HFFc6 (cell line): ENCODE measurements at regions not wholly inside any gene's neighbourhood (a gene's known extent, or its start where the extent isn't known, plus 50 kb on each side); places are given as distances from the start of the nearest gene placed in this dataset.

ENCODE experiments used
- DNase-seq: peaks from one replicate; pipeline ENCODE4 v3.0.0-alpha.2; 2018
- H3K27ac Mint-ChIP-seq: 2 replicates; pipeline ENCODE4 v1.8.0; 2020; ENCODE audit warnings: mild to moderate bottlenecking, mixed read lengths
- H3K27me3 Mint-ChIP-seq: 2 replicates; pipeline ENCODE4 v1.8.0; 2021; ENCODE audit warnings: mild to moderate bottlenecking, moderate library complexity, mixed read lengths; ENCODE audit not compliant: insufficient read depth
- H3K36me3 Mint-ChIP-seq: 2 replicates; pipeline ENCODE4 v1.8.0; 2021; ENCODE audit warnings: low read depth, mixed read lengths
- H3K4me1 Mint-ChIP-seq: 2 replicates; pipeline ENCODE4 v1.8.0; 2020; ENCODE audit warnings: low read depth, mixed read lengths
- H3K4me3 Mint-ChIP-seq: 2 replicates; pipeline ENCODE4 v1.8.0; 2020; ENCODE audit warnings: mild to moderate bottlenecking, moderate library complexity, mixed read lengths
- H3K9me3 Mint-ChIP-seq: 2 replicates; pipeline ENCODE4 v1.8.0; 2020; ENCODE audit warnings: mild to moderate bottlenecking, mixed read lengths
- TF ChIP-seq, protein P1 (sequence below): fragments of 200-600 bp; sonication (generic); IDR thresholded peaks from 2 replicates; pipeline ENCODE4 v1.5.0; 2021; ENCODE audit warnings: antibody characterized with exemption, mild to moderate bottlenecking

- TF ChIP-seq, protein P1, sequence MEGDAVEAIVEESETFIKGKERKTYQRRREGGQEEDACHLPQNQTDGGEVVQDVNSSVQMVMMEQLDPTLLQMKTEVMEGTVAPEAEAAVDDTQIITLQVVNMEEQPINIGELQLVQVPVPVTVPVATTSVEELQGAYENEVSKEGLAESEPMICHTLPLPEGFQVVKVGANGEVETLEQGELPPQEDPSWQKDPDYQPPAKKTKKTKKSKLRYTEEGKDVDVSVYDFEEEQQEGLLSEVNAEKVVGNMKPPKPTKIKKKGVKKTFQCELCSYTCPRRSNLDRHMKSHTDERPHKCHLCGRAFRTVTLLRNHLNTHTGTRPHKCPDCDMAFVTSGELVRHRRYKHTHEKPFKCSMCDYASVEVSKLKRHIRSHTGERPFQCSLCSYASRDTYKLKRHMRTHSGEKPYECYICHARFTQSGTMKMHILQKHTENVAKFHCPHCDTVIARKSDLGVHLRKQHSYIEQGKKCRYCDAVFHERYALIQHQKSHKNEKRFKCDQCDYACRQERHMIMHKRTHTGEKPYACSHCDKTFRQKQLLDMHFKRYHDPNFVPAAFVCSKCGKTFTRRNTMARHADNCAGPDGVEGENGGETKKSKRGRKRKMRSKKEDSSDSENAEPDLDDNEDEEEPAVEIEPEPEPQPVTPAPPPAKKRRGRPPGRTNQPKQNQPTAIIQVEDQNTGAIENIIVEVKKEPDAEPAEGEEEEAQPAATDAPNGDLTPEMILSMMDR = no peak
- Mint-ChIP-seq H3K27ac (no peak overlapping the region), H3K9me3 (peaks cover 37% of the 10 kb centered on the region), H3K4me1 (no peaks in the 10 kb centered on the region), H3K36me3 (0 out of 2 replicates have a peak, but pooled peaks cover 7% of the 10 kb centered on the region), H3K4me3 (no peak overlapping the region), H3K27me3 (no peaks in the 10 kb centered on the region)
- DNase-seq = no peak
Observed at GRCh38 chr10:20616056-20616671, 280.9 kb downstream of the NEBL start.

GRCh38 chr10:20615395-20615794 is 281.7 kb downstream of the NEBL start:
- DNase-seq = no peak
- TF ChIP-seq, protein P1 = no peak
- Mint-ChIP-seq H3K27ac (no peak overlapping the region), H3K4me3 (no peak overlapping the region), H3K4me1 (no peaks in the 10 kb centered on the region), H3K27me3 (no peaks in the 10 kb centered on the region), H3K9me3 (peaks cover 41% of the 10 kb centered on the region), H3K36me3 (0 out of 2 replicates have a peak, but pooled peaks cover 7% of the 10 kb centered on the region)

DNA sequence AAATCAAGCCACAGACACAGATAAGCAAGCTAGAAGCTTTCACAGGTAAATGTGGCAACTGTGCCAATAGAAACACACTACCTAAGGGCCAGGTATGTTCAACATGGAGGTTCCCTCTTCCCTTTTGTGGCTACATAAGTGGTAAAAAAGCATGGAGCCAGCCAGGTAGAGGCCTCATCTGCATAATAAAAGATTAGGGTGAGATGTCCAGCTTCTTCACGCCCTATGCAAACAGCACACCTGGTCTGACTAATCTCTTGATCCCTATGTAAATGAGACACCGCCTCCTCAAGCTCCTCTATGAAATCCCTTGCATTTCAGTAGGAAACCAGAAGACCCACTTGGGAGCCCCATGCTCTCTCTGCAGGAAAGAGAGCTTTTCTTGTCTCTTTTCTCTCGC is 282.2 kb downstream of the NEBL start:
- Mint-ChIP-seq H3K9me3 (peaks cover 46% of the 10 kb centered on the region), H3K27me3 (no peaks in the 10 kb centered on the region), H3K4me3 (no peak overlapping the region), H3K27ac (no peak overlapping the region), H3K4me1 (no peaks in the 10 kb centered on the region), H3K36me3 (0 out of 2 replicates have a peak, but pooled peaks cover 7% of the 10 kb centered on the region)
- TF ChIP-seq, protein P1 = no peak
- DNase-seq = no peak

- Mint-ChIP-seq H3K36me3 (no peaks in the 10 kb centered on the region), H3K27ac (no peak overlapping the region), H3K27me3 (no peaks in the 10 kb centered on the region), H3K4me1 (no peaks in the 10 kb centered on the region), H3K4me3 (no peak overlapping the region), H3K9me3 (peaks cover 64% of the 10 kb centered on the region)
- TF ChIP-seq, protein P1 = no peak
- no peak for DNase-seq
Observed at GRCh38 chr10:20608503-20608902, 288.6 kb downstream of the NEBL start.

DNA sequence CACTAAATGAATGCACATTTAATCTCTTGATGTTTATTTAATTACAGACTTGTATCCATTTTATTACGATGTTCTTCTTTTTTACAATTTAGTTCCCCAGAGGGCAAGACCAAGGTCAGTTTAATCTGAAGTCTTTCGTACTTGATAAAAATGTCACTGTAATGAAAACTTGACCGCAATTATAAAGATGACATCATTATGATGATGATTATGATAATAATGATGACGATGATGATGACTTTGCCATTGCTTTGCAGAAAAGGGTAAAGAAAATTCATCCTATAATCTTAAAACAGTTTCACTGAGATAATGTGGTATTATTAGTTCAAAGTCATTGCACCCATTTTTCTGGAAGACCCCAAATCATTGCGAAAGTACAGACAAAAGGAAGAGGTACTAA is 290.1 kb downstream of the NEBL start:
- H3K4me1 Mint-ChIP-seq = no peaks in the 10 kb centered on the region
- no peak overlapping the region for H3K27ac Mint-ChIP-seq
- H3K36me3 Mint-ChIP-seq = no peaks in the 10 kb centered on the region
- TF ChIP-seq, protein P1 = no peak
- H3K9me3 Mint-ChIP-seq = peaks cover 70% of the 10 kb centered on the region
- no peak overlapping the region for H3K4me3 Mint-ChIP-seq
- H3K27me3 Mint-ChIP-seq = no peaks in the 10 kb centered on the region
- no peak for DNase-seq
